A549 (cell line): ENCODE measurements at regions not wholly inside any gene's neighbourhood (a gene's known extent, or its start where the extent isn't known, plus 50 kb on each side); places are given as distances from the start of the nearest gene placed in this dataset.

Source experiments
- ATAC-seq, 2 experiments: fragments of 200-7000 bp in 1 of 2; fragments of >200 bp in 1 of 2; cut with Nextera tagmentation in 1 of 2; cut with Tn5 transposase in 1 of 2; 3 replicates each; pipeline versions ENCODE4 v1.8.0 to v1.9.1; 2018 to 2020; ENCODE audit warnings: mild to moderate bottlenecking in 1 of 2, moderate library complexity in 1 of 2
- CTCF ChIA-PET: fragments of 300-600 bp; sonication (Branson Sonifier 250); formaldehyde crosslinking; extraction: SDS; loops from one replicate; lab custom pipeline; 2021; ENCODE audit warnings: antibody characterized with exemption, inconsistent platforms; lab: Yijun Ruan, JAX
- POLR2A ChIA-PET: fragments of 350-600 bp; formaldehyde crosslinking; extraction: SDS; loops from one replicate; lab custom pipeline; 2021; ENCODE audit warnings: antibody characterized with exemption, inconsistent platforms; lab: Yijun Ruan, JAX
- DNase-seq, 2 experiments: peaks; one replicate each; pipeline versions ENCODE4 v3.0.0 to v3.0.0-alpha.2; 2011 to 2016; ENCODE audit warnings: low read depth in 1 of 2, low spot score in 1 of 2
- FAIRE-seq: peaks from 2 replicates; lab custom pipeline; 2011; peaks lifted over from hg19 to GRCh38; lab: Jason Lieb, UNC
- H3K27ac ChIP-seq, 2 experiments: fragments of >200 bp; sonication (Bioruptor Twin); formaldehyde crosslinking; 3 replicates each; pipeline ENCODE4 v1.5.1; 2016 to 2017
- H3K4me1 ChIP-seq: fragments of >200 bp; sonication (Bioruptor Twin); formaldehyde crosslinking; 3 replicates; pipeline ENCODE4 v1.6.1; 2016
- H3K4me2 ChIP-seq: fragments of >200 bp; sonication (Bioruptor Twin); formaldehyde crosslinking; 3 replicates; pipeline ENCODE4 v1.6.1; 2016
- H3K4me3 ChIP-seq: fragments of >200 bp; sonication (Bioruptor Twin); formaldehyde crosslinking; 3 replicates; pipeline ENCODE4 v1.5.1; 2016
- H3K9me3 ChIP-seq: fragments of >200 bp; sonication (Bioruptor Twin); formaldehyde crosslinking; 3 replicates; pipeline ENCODE4 v1.6.1; 2016
- CBX2 ChIP-seq: fragments of 200-600 bp; sonication (generic); IDR thresholded peaks from 2 replicates; pipeline ENCODE4 v1.6.1; 2016; ENCODE audit warnings: low read depth, mild to moderate bottlenecking, borderline replicate concordance
- CHD4 ChIP-seq: fragments of 200-600 bp; sonication (generic); IDR thresholded peaks from 2 replicates; pipeline ENCODE4 v1.6.1; 2016; ENCODE audit warnings: antibody characterized with exemption, mild to moderate bottlenecking, borderline replicate concordance
- E2F6 ChIP-seq: IDR thresholded peaks from 2 replicates; pipeline ENCODE4 v1.6.1; 2012; ENCODE audit warnings: low read depth, borderline replicate concordance
- EHF ChIP-seq: fragments of 250-450 bp; sonication (Bioruptor Pico); IDR thresholded peaks from 2 replicates; pipeline ENCODE4 v1.5.0; 2020; ENCODE audit warnings: mild to moderate bottlenecking
- EHMT2 ChIP-seq: fragments of 200-600 bp; sonication (generic); IDR thresholded peaks from 2 replicates; pipeline ENCODE4 v1.6.1; 2016; ENCODE audit warnings: antibody characterized with exemption, low read depth, mild to moderate bottlenecking, moderate library complexity
- ESRRA ChIP-seq: fragments of 150-350 bp; IDR thresholded peaks from 2 replicates; pipeline ENCODE4 v1.6.1; 2014; ENCODE audit warnings: mild to moderate bottlenecking, low read length, borderline replicate concordance
- FOSB ChIP-seq: fragments of 250-450 bp; sonication (Bioruptor Pico); IDR thresholded peaks from 2 replicates; pipeline ENCODE4 v1.5.0; 2020; ENCODE audit warnings: mild to moderate bottlenecking, moderate library complexity
- FOSL2 ChIP-seq, 2 experiments: fragments of 450-650 bp in 1 of 2; fragments of >200 bp in 1 of 2; sonication (Bioruptor Twin) in 1 of 2; formaldehyde crosslinking; IDR thresholded peaks; 2 replicates each; pipeline versions ENCODE4 v1.5.0 to v1.6.1; 2016 to 2020; ENCODE audit warnings: mild to moderate bottlenecking in 1 of 2, moderate library complexity in 1 of 2
- HES2 ChIP-seq: fragments of >200 bp; sonication (Bioruptor Twin); formaldehyde crosslinking; IDR thresholded peaks from 2 replicates; pipeline ENCODE4 v1.6.1; 2016
- HOXB13 ChIP-seq: fragments of 250-450 bp; sonication (Bioruptor Pico); IDR thresholded peaks from 2 replicates; pipeline ENCODE4 v1.5.0; 2020; ENCODE audit warnings: low read depth, mild to moderate bottlenecking, moderate library complexity
- JUNB ChIP-seq: fragments of >200 bp; sonication (Bioruptor Twin); formaldehyde crosslinking; IDR thresholded peaks from 2 replicates; pipeline ENCODE4 v1.6.1; 2016
- KDM1A ChIP-seq: fragments of 200-600 bp; sonication (generic); IDR thresholded peaks from 2 replicates; pipeline ENCODE4 v1.6.1; 2016; ENCODE audit warnings: low read depth, mild to moderate bottlenecking
- MAFK ChIP-seq: fragments of 450-650 bp; IDR thresholded peaks from 2 replicates; pipeline ENCODE4 v1.6.1; 2014; ENCODE audit not compliant: partially characterized antibody
- MYC ChIP-seq: IDR thresholded peaks from 2 replicates; pipeline ENCODE4 v1.6.1; 2012; ENCODE audit warnings: mild to moderate bottlenecking, inconsistent platforms, low read length, improper control_type of control experiment, borderline replicate concordance
- NFE2L2 ChIP-seq: fragments of 150-350 bp; conservative IDR thresholded peaks from 2 replicates; pipeline ENCODE4 v1.6.1; 2014; ENCODE audit warnings: low read length
- NPAS2 ChIP-seq: fragments of 250-450 bp; sonication (Bioruptor Pico); IDR thresholded peaks from 2 replicates; pipeline ENCODE4 v1.8.0; 2022; ENCODE audit warnings: mild to moderate bottlenecking, moderate library complexity, borderline replicate concordance
- NR3C1 ChIP-seq: fragments of >200 bp; sonication (Bioruptor Twin); formaldehyde crosslinking; IDR thresholded peaks from 3 replicates; pipeline ENCODE4 v1.6.1; 2017
- PBX3 ChIP-seq: IDR thresholded peaks from 2 replicates; pipeline ENCODE4 v1.6.1; 2012
- POLR2A ChIP-seq: IDR thresholded peaks from 2 replicates; pipeline ENCODE4 v1.6.1; 2012; ENCODE audit warnings: mild to moderate bottlenecking, low read length
- POLR2AphosphoS2 ChIP-seq: conservative IDR thresholded peaks from 2 replicates; pipeline ENCODE4 v1.6.1; 2012; ENCODE audit warnings: low read length, improper control_type of control experiment, inconsistent platforms
- REST ChIP-seq: fragments of 200-600 bp; sonication (generic); IDR thresholded peaks from 2 replicates; pipeline ENCODE4 v1.6.1; 2016; ENCODE audit warnings: antibody characterized with exemption, mild to moderate bottlenecking, moderate library complexity
- RFX5 ChIP-seq: fragments of 450-650 bp; IDR thresholded peaks from 2 replicates; pipeline ENCODE4 v1.7.1; 2014; ENCODE audit warnings: antibody characterized with exemption, mild to moderate bottlenecking, moderate library complexity
- ZC3H11A ChIP-seq: fragments of 450-650 bp; IDR thresholded peaks from 2 replicates; pipeline ENCODE4 v1.6.1; 2014; ENCODE audit warnings: antibody characterized with exemption, mild to moderate bottlenecking
- ZFP36 ChIP-seq: fragments of 450-650 bp; IDR thresholded peaks from 2 replicates; pipeline ENCODE4 v1.6.1; 2014; ENCODE audit warnings: borderline replicate concordance; ENCODE audit not compliant: partially characterized antibody
- ZNF302 ChIP-seq: fragments of 250-450 bp; sonication (Bioruptor Pico); IDR thresholded peaks from 2 replicates; pipeline ENCODE4 v1.9.0; 2021; ENCODE audit warnings: inconsistent platforms, mild to moderate bottlenecking, moderate library complexity
- WGBS: methylation state at CpG from one replicate; pipeline ENCODE4 v1.1.6; 2017; ENCODE audit errors: missing lambda C conversion rate; 5-methylcytosine and 5-hydroxymethylcytosine counted together

- ATAC-seq (no peak), FAIRE-seq (no peak), DNase-seq (no peak)
- Histone ChIP-seq H3K4me3 (no peak overlapping the region), H3K4me1 (no peaks in the 10 kb centered on the region), H3K4me2 (no peak overlapping the region), H3K9me3 (no peaks in the 10 kb centered on the region; the same call in 2 of the 3 replicates), H3K27ac (no peak overlapping the region)
- ChIA-PET POLR2A (no interaction called here), CTCF (interaction anchor here (0.8 to 1.9 kb wide), 4 partner anchors 9 to 53 kb away, joined by 3 to 6 read pairs (median 4); no protein-coding TSS in a partner anchor)
- WGBS = 42% methylated on average over 4 of the region's 4 CpGs
- TF ChIP-seq NPAS2 (CRISPR knock-in tag) (no peak), FOSB (CRISPR knock-in tag) (no peak), ZC3H11A (no peak), EHF (CRISPR knock-in tag) (no peak), PBX3 (no peak), POLR2A (no peak)
Observed at GRCh38 chr6:44522871-44523270, 135.4 kb downstream of the CDC5L start.

- TF ChIP-seq PBX3 (no peak), MYC (no peak), POLR2AphosphoS2 (no peak), EHMT2 (no peak), REST (no peak), NFE2L2 (no peak), E2F6 (no peak), ZFP36 (no peak), JUNB (no peak), NPAS2 (CRISPR knock-in tag) (no peak)
- ChIA-PET POLR2A (no interaction called here), CTCF (no interaction called here)
- no peak for DNase-seq
- no peaks in the 10 kb centered on the region; the same call in 2 of the 3 replicates for H3K9me3 ChIP-seq
- no peak for ATAC-seq
- H3K4me3 ChIP-seq = no peak overlapping the region
- no peak for FAIRE-seq
- no peaks in the 10 kb centered on the region for H3K4me1 ChIP-seq
- 58% methylated on average over 6 of the region's 6 CpGs for WGBS
- no peak overlapping the region for H3K4me2 ChIP-seq
- no peak overlapping the region for H3K27ac ChIP-seq
Observed at GRCh38 chr6:44524476-44525227, 137.1 kb downstream of the CDC5L start.

GRCh38 chr6:44525761-44526351 is 138.3 kb downstream of the CDC5L start:
- ATAC-seq (no peak), FAIRE-seq (no peak), DNase-seq (no peak)
- ChIA-PET POLR2A (no interaction called here), CTCF (no interaction called here)
- Histone ChIP-seq H3K4me3 (no peak overlapping the region), H3K4me1 (no peaks in the 10 kb centered on the region), H3K4me2 (no peak overlapping the region), H3K27ac (no peak overlapping the region), H3K9me3 (no peaks in the 10 kb centered on the region; the same call in 2 of the 3 replicates)
- WGBS = 58% methylated on average over 7 of the region's 9 CpGs
- TF ChIP-seq CBX2 = no peak
- TF ChIP-seq HOXB13 = no peak
- no peak for TF ChIP-seq MAFK
- no peak for TF ChIP-seq KDM1A
- no peak for TF ChIP-seq NR3C1
- TF ChIP-seq POLR2AphosphoS2 = no peak
- TF ChIP-seq FOSL2 (IDR thresholded peaks at IDR 0.05) = no peak
- TF ChIP-seq FOSL2 (CRISPR knock-in tag; IDR thresholded peaks at IDR 0.05) = no peak
- TF ChIP-seq CHD4 = no peak
- no peak for TF ChIP-seq RFX5
- TF ChIP-seq JUNB = no peak
- TF ChIP-seq ZFP36 = no peak
- TF ChIP-seq E2F6 = no peak
- TF ChIP-seq HES2 = no peak
- no peak for TF ChIP-seq ESRRA
- no peak for TF ChIP-seq ZNF302 (CRISPR knock-in tag)
